HepG2 (cell line): ENCODE measurements at regions not wholly inside any gene's neighbourhood (a gene's known extent, or its start where the extent isn't known, plus 50 kb on each side); places are given as distances from the start of the nearest gene placed in this dataset.

Source experiments
- ATAC-seq: fragments of 200-7000 bp; cut with Tn5 transposase; 3 replicates; pipeline ENCODE4 v1.9.1; 2020; ENCODE audit warnings: mild to moderate bottlenecking, moderate library complexity
- BruUV-seq: library from RNA; stranded (reverse); fragments of 400-500 nt; replicated peaks from 2 replicates; lab custom pipeline; 2021; lab: Mats Ljungman, UMichigan
- CTCF ChIA-PET: fragments of 300-600 bp; formaldehyde crosslinking; extraction: SDS; loops from one replicate; lab custom pipeline; 2021; ENCODE audit warnings: low total read pairs, inconsistent platforms, low intra/inter-chr PET ratio; lab: Yijun Ruan, JAX
- POLR2A ChIA-PET: fragments of 350-600 bp; sonication (Branson Sonifier 250); formaldehyde crosslinking; loops from one replicate; lab custom pipeline; 2020; ENCODE audit warnings: antibody characterized with exemption, inconsistent platforms; lab: Yijun Ruan, JAX
- DNase-seq: peaks from one replicate; pipeline ENCODE4 v3.0.0-alpha.2; 2015; ENCODE audit warnings: low spot score
- FAIRE-seq: peaks from 3 replicates; lab custom pipeline; 2011; peaks lifted over from hg19 to GRCh38; lab: Jason Lieb, UNC
- H2AFZ ChIP-seq: one replicate; pipeline ENCODE4 v1.6.1; 2011; ENCODE audit warnings: low read length, inconsistent platforms
- H3K27ac ChIP-seq: fragments of 300-600 bp; 3 replicates; pipeline ENCODE4 v1.8.0; 2011; ENCODE audit warnings: mixed run types, mild to moderate bottlenecking, mixed read lengths, low read length, inconsistent platforms; ENCODE audit not compliant: insufficient read depth; ENCODE audit errors: extremely low read length
- H3K27me3 ChIP-seq, 2 experiments: fragments of 200-600 bp in 1 of 2; 2 replicates in 1 of 2; 3 replicates in 1 of 2; pipeline versions ENCODE4 v1.6.0 to v1.8.0; 2011; ENCODE audit warnings: low read length in 2 of 2, mild to moderate bottlenecking in 2 of 2, moderate library complexity in 2 of 2, inconsistent platforms in 1 of 2; ENCODE audit not compliant: insufficient read depth in 2 of 2, control insufficient read depth in 1 of 2
- H3K36me3 ChIP-seq, 2 experiments: fragments of 200-600 bp in 1 of 2; replicated peaks in 1 of 2; 2 replicates in 1 of 2; 3 replicates in 1 of 2; pipeline versions ENCODE4 v1.5.1 to v1.8.0; 2011; ENCODE audit warnings: low read length in 2 of 2, inconsistent platforms in 1 of 2; ENCODE audit not compliant: insufficient read depth in 2 of 2, control insufficient read depth in 1 of 2
- H3K4me1 ChIP-seq: 2 replicates; pipeline ENCODE4 v1.5.1; 2012; ENCODE audit warnings: low read length, inconsistent platforms; ENCODE audit not compliant: insufficient read depth
- H3K4me2 ChIP-seq: 2 replicates; pipeline ENCODE4 v1.6.0; 2011; ENCODE audit warnings: low read depth, low read length, inconsistent platforms
- H3K4me3 ChIP-seq, 3 experiments: fragments of 200-600 bp in 1 of 3; sonication (generic), shearing (Covaris generic) in 1 of 3; replicated peaks in 1 of 3; 2 replicates each; pipeline ENCODE4 v1.5.1; 2011 to 2016; ENCODE audit warnings: low read length in 3 of 3, inconsistent platforms in 2 of 3, low read depth in 2 of 3, mild to moderate bottlenecking in 2 of 3, control low read depth in 1 of 3, mixed read lengths in 1 of 3; ENCODE audit not compliant: insufficient read depth in 1 of 3
- H3K79me2 ChIP-seq: one replicate; pipeline ENCODE4 v1.6.1; 2011; ENCODE audit warnings: low read length, inconsistent platforms; ENCODE audit not compliant: insufficient read depth
- H3K9ac ChIP-seq: 2 replicates; pipeline ENCODE4 v1.6.0; 2011; ENCODE audit warnings: mild to moderate bottlenecking, low read depth, low read length, inconsistent platforms; ENCODE audit not compliant: insufficient read depth
- H3K9me3 ChIP-seq: 2 replicates; pipeline ENCODE4 v1.5.1; 2012; ENCODE audit warnings: mild to moderate bottlenecking, low read length
- H4K20me1 ChIP-seq: 2 replicates; pipeline ENCODE4 v1.6.0; 2011; ENCODE audit warnings: inconsistent platforms, mild to moderate bottlenecking, low read length, moderate library complexity; ENCODE audit not compliant: insufficient read depth
- AHR ChIP-seq: IDR thresholded peaks from 2 replicates; pipeline ENCODE4 v1.6.1; 2018; ENCODE audit warnings: missing genetic modification reagents, missing compliant biosample characterization
- FOSL1 ChIP-seq: sonication (generic); formaldehyde crosslinking; IDR thresholded peaks from 2 replicates; pipeline ENCODE4 v1.9.0; 2021; ENCODE audit warnings: missing genetic modification reagents, borderline replicate concordance
- FOXJ3 ChIP-seq: sonication (generic); formaldehyde crosslinking; IDR thresholded peaks from 2 replicates; pipeline ENCODE4 v1.4.0; 2020; ENCODE audit warnings: missing genetic modification reagents, mild to moderate bottlenecking, borderline replicate concordance
- JUNB ChIP-seq: sonication (generic); formaldehyde crosslinking; IDR thresholded peaks from 2 replicates; pipeline ENCODE4 v1.8.0; 2022; ENCODE audit warnings: missing genetic modification reagents, mild to moderate bottlenecking, borderline replicate concordance
- KIAA2018 ChIP-seq: sonication (generic); formaldehyde crosslinking; IDR thresholded peaks from 2 replicates; pipeline ENCODE4 v1.5.0; 2020; ENCODE audit warnings: mild to moderate bottlenecking, missing genetic modification reagents, borderline replicate concordance
- MYPOP ChIP-seq: sonication (generic); formaldehyde crosslinking; IDR thresholded peaks from 2 replicates; pipeline ENCODE4 v1.8.1; 2023; ENCODE audit warnings: mild to moderate bottlenecking, moderate library complexity, missing genetic modification reagents
- NCOA5 ChIP-seq: sonication (generic); formaldehyde crosslinking; IDR thresholded peaks from 2 replicates; pipeline ENCODE4 v1.4.0; 2020; ENCODE audit warnings: missing genetic modification reagents
- PITX1 ChIP-seq: sonication (generic); formaldehyde crosslinking; IDR thresholded peaks from 2 replicates; pipeline ENCODE4 v1.5.1; 2020; ENCODE audit warnings: mild to moderate bottlenecking, missing genetic modification reagents
- TMF1 ChIP-seq: sonication (generic); formaldehyde crosslinking; IDR thresholded peaks from 2 replicates; pipeline ENCODE4 v1.8.1; 2022; ENCODE audit warnings: low read depth, missing genetic modification reagents
- ZNF709 ChIP-seq: sonication (generic); formaldehyde crosslinking; IDR thresholded peaks from 2 replicates; pipeline ENCODE4 v1.5.0; 2020; ENCODE audit warnings: mild to moderate bottlenecking, missing genetic modification reagents
- WGBS: methylation state at CpG from one replicate; pipeline ENCODE4 v1.1.6; 2017; ENCODE audit warnings: low lambda C conversion rate; 5-methylcytosine and 5-hydroxymethylcytosine counted together
- in situ Hi-C: cut with HindIII; loops from 2 replicates; pipeline ENCODE4 v1.10.0; 2017; ENCODE audit warnings: low pct_unique_long_range_greater_than_20kb; ENCODE audit not compliant: extremely low pct_ligation_motif_present
- intact Hi-C: fragments of 100-400 bp; cut with micrococcal nuclease; formaldehyde crosslinking; loops from one replicate; pipeline ENCODE4 v1.10.0; 2022; ENCODE audit not compliant: unreplicated experiment

- intact Hi-C loops (loop anchor here (10.0 kb wide), 1 partner anchor 293 kb away; no protein-coding TSS in a partner anchor), in situ Hi-C loops (no loop called here)
- DNase-seq (no peak), ATAC-seq (no peak), FAIRE-seq (no peak)
- Histone ChIP-seq H3K4me2 (no peak overlapping the region), H3K9ac (no peak overlapping the region), H3K27me3 (no peaks in the 10 kb centered on the region), H3K36me3 (no peaks in the 10 kb centered on the region), H3K79me2 (no peaks in the 10 kb centered on the region), H4K20me1 (no peaks in the 10 kb centered on the region), H3K4me3 (no peak overlapping the region), H3K4me1 (no peaks in the 10 kb centered on the region), H3K27ac (no peak overlapping the region), H2AFZ (no peak overlapping the region), H3K9me3 (no peaks in the 10 kb centered on the region)
- BruUV-seq = no TSS peak
- ChIA-PET CTCF (no interaction called here), POLR2A (no interaction called here)
- TF ChIP-seq PITX1 (CRISPR knock-in tag) = no peak
- TF ChIP-seq KIAA2018 (CRISPR knock-in tag) = no peak
- TF ChIP-seq FOXJ3 (CRISPR knock-in tag) = no peak
- TF ChIP-seq ZNF709 (CRISPR knock-in tag) = no peak
- no peak for TF ChIP-seq MYPOP (CRISPR knock-in tag)
- no peak for TF ChIP-seq JUNB (CRISPR knock-in tag)
- no peak for TF ChIP-seq FOSL1 (CRISPR knock-in tag)
- TF ChIP-seq TMF1 (CRISPR knock-in tag) = no peak
- no peak for TF ChIP-seq NCOA5
- TF ChIP-seq AHR (CRISPR knock-in tag) = no peak
- 0% methylated on average over 3 of the region's 3 CpGs for WGBS
These were observed 570.7 kb downstream of the CAAP1 start for GRCh38 chr9:26321935-26322334.
